ENCODE measurements at regions not wholly inside any gene's neighbourhood (a gene's known extent, or its start where the extent isn't known, plus 50 kb on each side); places are given as distances from the start of the nearest gene placed in this dataset.

DNA sequence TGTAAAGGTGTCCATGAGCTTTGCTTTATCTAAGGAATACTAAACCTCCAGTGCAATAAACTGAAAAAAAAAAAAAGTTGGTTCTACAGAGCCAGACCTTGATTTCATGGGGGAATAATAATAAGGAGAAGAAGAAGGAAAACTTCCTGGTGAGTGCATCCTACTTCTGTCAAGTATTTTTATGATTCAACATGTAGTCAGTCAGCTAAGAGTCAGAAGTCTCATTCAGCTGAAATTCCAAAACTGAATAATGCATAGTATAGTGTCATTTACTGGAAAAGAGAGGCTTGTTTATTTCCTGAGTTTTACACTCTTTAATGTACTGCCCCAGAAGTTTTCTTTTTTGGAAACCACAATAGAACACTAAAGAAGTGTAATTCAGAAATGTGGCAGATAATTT is 77.8 kb upstream of the TACR1 start:
- no peaks in the 10 kb centered on the region for H3K36me3 Mint-ChIP-seq
- no peak for ATAC-seq
- ChIA-PET POLR2A (interaction anchor here (1.0 kb wide), 1 partner anchor 10 kb away, joined by 3 read pairs; no protein-coding TSS in a partner anchor), CTCF (interaction anchor here (1.2 kb wide), 1 partner anchor 440 kb away, joined by 3 read pairs; no protein-coding TSS in a partner anchor)
- no peak overlapping the region for H3K4me3 Mint-ChIP-seq
- no peak overlapping the region for H3K27ac Mint-ChIP-seq
- peaks cover 3% of the 10 kb centered on the region; the same call in 1 of the 2 replicates for H3K9me3 Mint-ChIP-seq
- DNase-seq (ENCODE audit: low spot score), result no peak
- H3K4me1 Mint-ChIP-seq, result peaks cover 30% of the 10 kb centered on the region
- H3K27me3 Mint-ChIP-seq (ENCODE audit: low read depth), result no peaks in the 10 kb centered on the region
- TF ChIP-seq ZNF263 (CRISPR knock-in tag; IDR thresholded peaks at IDR 0.05; ENCODE audit: low read depth), result no peak
- TF ChIP-seq ATF1 (CRISPR knock-in tag; IDR thresholded peaks at IDR 0.05), result no peak
- TF ChIP-seq TEAD1 (CRISPR knock-in tag; IDR thresholded peaks at IDR 0.05), result no peak
- no peak for TF ChIP-seq ZNF416 (CRISPR knock-in tag; IDR thresholded peaks at IDR 0.05)
- TF ChIP-seq, protein P1, sequence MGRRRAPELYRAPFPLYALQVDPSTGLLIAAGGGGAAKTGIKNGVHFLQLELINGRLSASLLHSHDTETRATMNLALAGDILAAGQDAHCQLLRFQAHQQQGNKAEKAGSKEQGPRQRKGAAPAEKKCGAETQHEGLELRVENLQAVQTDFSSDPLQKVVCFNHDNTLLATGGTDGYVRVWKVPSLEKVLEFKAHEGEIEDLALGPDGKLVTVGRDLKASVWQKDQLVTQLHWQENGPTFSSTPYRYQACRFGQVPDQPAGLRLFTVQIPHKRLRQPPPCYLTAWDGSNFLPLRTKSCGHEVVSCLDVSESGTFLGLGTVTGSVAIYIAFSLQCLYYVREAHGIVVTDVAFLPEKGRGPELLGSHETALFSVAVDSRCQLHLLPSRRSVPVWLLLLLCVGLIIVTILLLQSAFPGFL (CRISPR knock-in tag; IDR thresholded peaks at IDR 0.05; ENCODE audit: borderline replicate concordance), result no peak
- no peak for TF ChIP-seq JAZF1 (CRISPR knock-in tag; IDR thresholded peaks at IDR 0.05)

DNA sequence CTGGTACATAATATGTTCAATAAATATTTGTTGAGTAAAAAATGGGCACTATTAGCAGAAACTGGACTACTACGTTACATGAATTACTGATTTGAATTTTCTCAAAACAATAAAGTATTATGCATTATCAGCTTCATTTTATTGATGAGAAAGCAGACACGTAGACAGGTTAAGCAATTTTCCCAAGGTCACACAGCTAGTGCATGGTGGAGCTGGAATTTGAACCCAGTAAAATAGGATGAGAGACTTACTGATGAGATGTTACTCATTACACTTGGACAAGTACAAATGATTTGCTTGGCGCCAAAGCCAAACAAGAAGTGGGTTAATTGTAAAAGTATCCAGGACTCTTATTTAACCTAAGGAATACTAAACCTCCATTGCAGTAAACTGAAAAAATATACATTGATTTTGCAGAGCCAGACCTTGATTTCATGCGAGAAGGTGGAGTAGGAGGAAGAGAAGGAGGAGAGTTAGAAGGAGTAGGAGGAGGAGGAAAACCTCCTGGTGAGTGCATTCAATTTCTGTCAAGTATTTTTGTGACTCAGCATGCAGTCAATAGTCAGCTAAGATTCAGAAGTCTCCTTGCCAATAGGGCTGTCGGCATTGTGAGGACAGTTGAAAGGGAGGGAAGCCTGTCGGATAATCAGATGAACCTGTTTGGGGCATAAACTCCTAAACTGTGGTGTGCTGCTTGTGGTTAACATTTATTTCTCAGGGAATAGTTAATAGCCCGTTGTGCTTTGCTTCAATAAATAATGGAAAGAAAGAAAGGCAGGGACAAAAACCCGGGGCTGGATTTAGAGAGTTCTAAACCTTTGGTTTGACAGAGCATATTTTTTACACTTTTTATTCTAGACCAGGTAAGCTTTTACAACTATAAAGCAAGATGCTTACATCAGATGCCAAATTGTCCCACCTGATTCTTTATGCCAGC is 77.0 kb upstream of the TACR1 start:
- Mint-ChIP-seq H3K36me3 (no peaks in the 10 kb centered on the region), H3K27me3 (ENCODE audit: low read depth) (no peaks in the 10 kb centered on the region), H3K4me3 (peak overlapping the region; percentile 37), H3K27ac (no peak overlapping the region), H3K9me3 (peaks cover 3% of the 10 kb centered on the region; the same call in 1 of the 2 replicates), H3K4me1 (peaks cover 30% of the 10 kb centered on the region)
- ChIA-PET CTCF (interaction anchor here (1.2 kb wide), 1 partner anchor 440 kb away, joined by 3 read pairs; no protein-coding TSS in a partner anchor), POLR2A (no interaction called here)
- no peak for DNase-seq (ENCODE audit: low spot score)
- TF ChIP-seq, protein P2, sequence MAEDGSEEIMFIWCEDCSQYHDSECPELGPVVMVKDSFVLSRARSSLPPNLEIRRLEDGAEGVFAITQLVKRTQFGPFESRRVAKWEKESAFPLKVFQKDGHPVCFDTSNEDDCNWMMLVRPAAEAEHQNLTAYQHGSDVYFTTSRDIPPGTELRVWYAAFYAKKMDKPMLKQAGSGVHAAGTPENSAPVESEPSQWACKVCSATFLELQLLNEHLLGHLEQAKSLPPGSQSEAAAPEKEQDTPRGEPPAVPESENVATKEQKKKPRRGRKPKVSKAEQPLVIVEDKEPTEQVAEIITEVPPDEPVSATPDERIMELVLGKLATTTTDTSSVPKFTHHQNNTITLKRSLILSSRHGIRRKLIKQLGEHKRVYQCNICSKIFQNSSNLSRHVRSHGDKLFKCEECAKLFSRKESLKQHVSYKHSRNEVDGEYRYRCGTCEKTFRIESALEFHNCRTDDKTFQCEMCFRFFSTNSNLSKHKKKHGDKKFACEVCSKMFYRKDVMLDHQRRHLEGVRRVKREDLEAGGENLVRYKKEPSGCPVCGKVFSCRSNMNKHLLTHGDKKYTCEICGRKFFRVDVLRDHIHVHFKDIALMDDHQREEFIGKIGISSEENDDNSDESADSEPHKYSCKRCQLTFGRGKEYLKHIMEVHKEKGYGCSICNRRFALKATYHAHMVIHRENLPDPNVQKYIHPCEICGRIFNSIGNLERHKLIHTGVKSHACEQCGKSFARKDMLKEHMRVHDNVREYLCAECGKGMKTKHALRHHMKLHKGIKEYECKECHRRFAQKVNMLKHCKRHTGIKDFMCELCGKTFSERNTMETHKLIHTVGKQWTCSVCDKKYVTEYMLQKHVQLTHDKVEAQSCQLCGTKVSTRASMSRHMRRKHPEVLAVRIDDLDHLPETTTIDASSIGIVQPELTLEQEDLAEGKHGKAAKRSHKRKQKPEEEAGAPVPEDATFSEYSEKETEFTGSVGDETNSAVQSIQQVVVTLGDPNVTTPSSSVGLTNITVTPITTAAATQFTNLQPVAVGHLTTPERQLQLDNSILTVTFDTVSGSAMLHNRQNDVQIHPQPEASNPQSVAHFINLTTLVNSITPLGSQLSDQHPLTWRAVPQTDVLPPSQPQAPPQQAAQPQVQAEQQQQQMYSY (CRISPR knock-in tag; IDR thresholded peaks at IDR 0.05), result peak; percentile 56
- TF ChIP-seq TCF7 (CRISPR knock-in tag; IDR thresholded peaks at IDR 0.05; ENCODE audit: low read depth), result no peak
- ATAC-seq, result peak; percentile 70

DNA sequence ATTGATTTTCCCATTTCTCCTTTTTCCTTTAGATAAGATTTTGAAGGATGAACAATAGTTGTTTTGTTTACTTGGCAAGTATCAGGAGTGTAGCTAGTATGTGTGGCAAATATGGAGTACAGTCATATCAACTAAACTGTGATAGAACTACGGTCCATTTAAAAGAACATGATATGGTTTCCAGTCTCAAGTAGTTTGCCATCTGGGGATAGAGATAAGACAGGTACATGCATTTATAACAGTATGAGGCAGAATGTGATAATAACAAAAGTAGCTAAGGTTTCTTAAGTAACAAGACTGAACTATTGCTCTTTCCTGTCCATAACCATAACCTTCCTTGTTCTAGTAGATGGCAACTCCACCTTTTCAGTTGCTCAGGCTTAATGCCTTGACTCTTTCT is 75.6 kb upstream of the TACR1 start:
- Mint-ChIP-seq H3K4me1 (peaks cover 30% of the 10 kb centered on the region), H3K36me3 (no peaks in the 10 kb centered on the region), H3K9me3 (peaks cover 3% of the 10 kb centered on the region; the same call in 1 of the 2 replicates), H3K4me3 (no peak overlapping the region), H3K27ac (no peak overlapping the region), H3K27me3 (ENCODE audit: low read depth) (no peaks in the 10 kb centered on the region)
- DNase-seq (ENCODE audit: low spot score) (no peak), ATAC-seq (no peak)
- ChIA-PET CTCF (no interaction called here), POLR2A (no interaction called here)
- TF ChIP-seq SOX15 (CRISPR knock-in tag; IDR thresholded peaks at IDR 0.05) (no peak), RELA (CRISPR knock-in tag; IDR thresholded peaks at IDR 0.05; ENCODE audit: borderline replicate concordance) (no peak), NFYB (CRISPR knock-in tag; conservative IDR thresholded peaks at IDR 0.05; ENCODE audit: low read depth) (no peak), SMAD4 (CRISPR knock-in tag; IDR thresholded peaks at IDR 0.05) (no peak), ZNF317 (CRISPR knock-in tag; IDR thresholded peaks at IDR 0.05; ENCODE audit: borderline replicate concordance, low read depth) (no peak), GABPB1 (CRISPR knock-in tag; IDR thresholded peaks at IDR 0.05) (no peak)
- TF ChIP-seq, protein P3, sequence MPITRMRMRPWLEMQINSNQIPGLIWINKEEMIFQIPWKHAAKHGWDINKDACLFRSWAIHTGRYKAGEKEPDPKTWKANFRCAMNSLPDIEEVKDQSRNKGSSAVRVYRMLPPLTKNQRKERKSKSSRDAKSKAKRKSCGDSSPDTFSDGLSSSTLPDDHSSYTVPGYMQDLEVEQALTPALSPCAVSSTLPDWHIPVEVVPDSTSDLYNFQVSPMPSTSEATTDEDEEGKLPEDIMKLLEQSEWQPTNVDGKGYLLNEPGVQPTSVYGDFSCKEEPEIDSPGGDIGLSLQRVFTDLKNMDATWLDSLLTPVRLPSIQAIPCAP (CRISPR knock-in tag; IDR thresholded peaks at IDR 0.05), result no peak
- TF ChIP-seq, protein P4, sequence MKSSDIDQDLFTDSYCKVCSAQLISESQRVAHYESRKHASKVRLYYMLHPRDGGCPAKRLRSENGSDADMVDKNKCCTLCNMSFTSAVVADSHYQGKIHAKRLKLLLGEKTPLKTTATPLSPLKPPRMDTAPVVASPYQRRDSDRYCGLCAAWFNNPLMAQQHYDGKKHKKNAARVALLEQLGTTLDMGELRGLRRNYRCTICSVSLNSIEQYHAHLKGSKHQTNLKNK (CRISPR knock-in tag; IDR thresholded peaks at IDR 0.05), result no peak
- TF ChIP-seq, protein P5, sequence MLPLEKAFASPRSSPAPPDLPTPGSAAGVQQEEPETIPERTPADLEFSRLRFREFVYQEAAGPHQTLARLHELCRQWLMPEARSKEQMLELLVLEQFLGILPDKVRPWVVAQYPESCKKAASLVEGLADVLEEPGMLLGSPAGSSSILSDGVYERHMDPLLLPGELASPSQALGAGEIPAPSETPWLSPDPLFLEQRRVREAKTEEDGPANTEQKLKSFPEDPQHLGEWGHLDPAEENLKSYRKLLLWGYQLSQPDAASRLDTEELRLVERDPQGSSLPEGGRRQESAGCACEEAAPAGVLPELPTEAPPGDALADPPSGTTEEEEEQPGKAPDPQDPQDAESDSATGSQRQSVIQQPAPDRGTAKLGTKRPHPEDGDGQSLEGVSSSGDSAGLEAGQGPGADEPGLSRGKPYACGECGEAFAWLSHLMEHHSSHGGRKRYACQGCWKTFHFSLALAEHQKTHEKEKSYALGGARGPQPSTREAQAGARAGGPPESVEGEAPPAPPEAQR (CRISPR knock-in tag; IDR thresholded peaks at IDR 0.05), result no peak
- TF ChIP-seq, protein P6, sequence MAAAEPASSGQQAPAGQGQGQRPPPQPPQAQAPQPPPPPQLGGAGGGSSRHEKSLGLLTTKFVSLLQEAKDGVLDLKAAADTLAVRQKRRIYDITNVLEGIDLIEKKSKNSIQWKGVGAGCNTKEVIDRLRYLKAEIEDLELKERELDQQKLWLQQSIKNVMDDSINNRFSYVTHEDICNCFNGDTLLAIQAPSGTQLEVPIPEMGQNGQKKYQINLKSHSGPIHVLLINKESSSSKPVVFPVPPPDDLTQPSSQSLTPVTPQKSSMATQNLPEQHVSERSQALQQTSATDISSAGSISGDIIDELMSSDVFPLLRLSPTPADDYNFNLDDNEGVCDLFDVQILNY (CRISPR knock-in tag; IDR thresholded peaks at IDR 0.05), result no peak
- TF ChIP-seq, protein P7, sequence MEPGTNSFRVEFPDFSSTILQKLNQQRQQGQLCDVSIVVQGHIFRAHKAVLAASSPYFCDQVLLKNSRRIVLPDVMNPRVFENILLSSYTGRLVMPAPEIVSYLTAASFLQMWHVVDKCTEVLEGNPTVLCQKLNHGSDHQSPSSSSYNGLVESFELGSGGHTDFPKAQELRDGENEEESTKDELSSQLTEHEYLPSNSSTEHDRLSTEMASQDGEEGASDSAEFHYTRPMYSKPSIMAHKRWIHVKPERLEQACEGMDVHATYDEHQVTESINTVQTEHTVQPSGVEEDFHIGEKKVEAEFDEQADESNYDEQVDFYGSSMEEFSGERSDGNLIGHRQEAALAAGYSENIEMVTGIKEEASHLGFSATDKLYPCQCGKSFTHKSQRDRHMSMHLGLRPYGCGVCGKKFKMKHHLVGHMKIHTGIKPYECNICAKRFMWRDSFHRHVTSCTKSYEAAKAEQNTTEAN (CRISPR knock-in tag; IDR thresholded peaks at IDR 0.05), result no peak
